ENCODE measurements at regions not wholly inside any gene's neighbourhood (a gene's known extent, or its start where the extent isn't known, plus 50 kb on each side); places are given as distances from the start of the nearest gene placed in this dataset.
"Not testable (repeated sequence)": the region's sequence is repeated elsewhere in the genome, so short reads cannot be mapped to it uniquely, and the experiment has no call there.

- H3K4me3 ChIP-seq; H3K27ac ChIP-seq; H3K4me1 ChIP-seq; H3K36me3 ChIP-seq; H3K9me3 ChIP-seq; H3K27me3 ChIP-seq (replicated peaks in 1 of 7); intact Hi-C loops (cut with DNase I; ENCODE audit: low total_unique reads); DNase-seq: not testable (repeated sequence)
- WGBS, 5 donors: 82 to 96% (median 93%) methylated on average over 5 of the region's 7 CpGs
Observed at GRCh38 chr2:87329529-87329928, 307.9 kb upstream of the PLGLB1 start.

- H3K4me3 ChIP-seq; H3K36me3 ChIP-seq; H3K27ac ChIP-seq; H3K4me1 ChIP-seq; H3K27me3 ChIP-seq (replicated peaks in 1 of 7); intact Hi-C loops (cut with DNase I; ENCODE audit: low total_unique reads); DNase-seq; H3K9me3 ChIP-seq: not testable (repeated sequence)
- WGBS, 5 donors: 57% methylated on average over 1 of the region's 4 CpGs; no CpG with 5 or more reads in 4 of the 5 donors
Observed at GRCh38 chr2:87330486-87330885, 308.8 kb upstream of the PLGLB1 start.

- H3K27me3 ChIP-seq (replicated peaks in 1 of 7); DNase-seq; intact Hi-C loops (cut with DNase I; ENCODE audit: low total_unique reads); H3K4me1 ChIP-seq; H3K36me3 ChIP-seq; H3K4me3 ChIP-seq; H3K9me3 ChIP-seq: not testable (repeated sequence)
- WGBS, 5 donors: 42 to 59% (median 43%) methylated on average over 1 to 5 of the region's 6 CpGs; no CpG with 5 or more reads in 1 of the 5 donors
- H3K27ac ChIP-seq: peak overlapping the region in 1 of 8 donors; percentile 31
Observed at GRCh38 chr2:87331940-87332583, 310.4 kb upstream of the PLGLB1 start.

GRCh38 chr2:87334888-87335287 lies 313.2 kb upstream of the PLGLB1 start:
- H3K9me3 ChIP-seq; intact Hi-C loops (cut with DNase I; ENCODE audit: low total_unique reads); H3K4me1 ChIP-seq; H3K4me3 ChIP-seq; DNase-seq; H3K27ac ChIP-seq; H3K27me3 ChIP-seq (replicated peaks in 1 of 7); H3K36me3 ChIP-seq: not testable (repeated sequence)
- WGBS, 5 donors: 40 to 78% (median 65%) methylated on average over 2 of the region's 2 CpGs

GRCh38 chr2:87338998-87339397 lies 317.4 kb upstream of the PLGLB1 start:
- intact Hi-C loops (cut with DNase I; ENCODE audit: low total_unique reads); H3K36me3 ChIP-seq; H3K9me3 ChIP-seq; H3K27ac ChIP-seq; H3K4me3 ChIP-seq; DNase-seq; H3K27me3 ChIP-seq (replicated peaks in 1 of 7); H3K4me1 ChIP-seq: not testable (repeated sequence)
- WGBS, 5 donors: 20 to 41% (median 21%) methylated on average over 1 of the region's 1 CpG

GRCh38 chr2:87341601-87342014 lies 320.0 kb upstream of the PLGLB1 start:
- DNase-seq: peak; percentile 90
- H3K4me3 ChIP-seq; H3K27me3 ChIP-seq (replicated peaks in 1 of 7); H3K27ac ChIP-seq; H3K9me3 ChIP-seq; H3K4me1 ChIP-seq; intact Hi-C loops (cut with DNase I; ENCODE audit: low total_unique reads); H3K36me3 ChIP-seq: not testable (repeated sequence)
- 21 to 39% (median 27%) methylated on average over 20 to 31 of the region's 31 CpGs for WGBS, 5 donors
- TF ChIP-seq POLR2AphosphoS5 (IDR thresholded peaks at IDR 0.05) (peak in 2 of 3 donors; percentile 12 to 41), CTCF (IDR thresholded peaks at IDR 0.05 in 8 of 11, conservative IDR thresholded peaks at IDR 0.05 in 3 of 11) (peak in 10 of 11 experiments; percentile 34 to 79 (median 66))

GRCh38 chr2:87342175-87342574 lies 320.5 kb upstream of the PLGLB1 start:
- H3K27me3 ChIP-seq (replicated peaks in 1 of 7); H3K4me3 ChIP-seq; H3K27ac ChIP-seq; H3K4me1 ChIP-seq; DNase-seq; intact Hi-C loops (cut with DNase I; ENCODE audit: low total_unique reads); H3K9me3 ChIP-seq; H3K36me3 ChIP-seq: not testable (repeated sequence)
- 83 to 96% (median 91%) methylated on average over 2 to 24 of the region's 24 CpGs for WGBS, 5 donors

GRCh38 chr2:87343347-87343746 lies 321.7 kb upstream of the PLGLB1 start:
- 53 to 65% (median 62%) methylated on average over 2 to 6 of the region's 6 CpGs for WGBS, 5 donors
- intact Hi-C loops (cut with DNase I; ENCODE audit: low total_unique reads); H3K4me1 ChIP-seq; H3K27ac ChIP-seq; H3K9me3 ChIP-seq; H3K4me3 ChIP-seq; H3K36me3 ChIP-seq; H3K27me3 ChIP-seq (replicated peaks in 1 of 7); DNase-seq: not testable (repeated sequence)

GRCh38 chr2:87345283-87345682 lies 323.6 kb upstream of the PLGLB1 start:
- H3K36me3 ChIP-seq; H3K27ac ChIP-seq; H3K9me3 ChIP-seq; H3K4me3 ChIP-seq; intact Hi-C loops (cut with DNase I; ENCODE audit: low total_unique reads); H3K27me3 ChIP-seq (replicated peaks in 1 of 7); DNase-seq; H3K4me1 ChIP-seq: not testable (repeated sequence)
- WGBS, 5 donors: 66 to 77% (median 72%) methylated on average over 11 to 12 of the region's 12 CpGs

GRCh38 chr2:87348556-87348955 lies 326.9 kb upstream of the PLGLB1 start:
- H3K4me3 ChIP-seq; H3K27me3 ChIP-seq (replicated peaks in 1 of 7); H3K27ac ChIP-seq; H3K4me1 ChIP-seq; intact Hi-C loops (cut with DNase I; ENCODE audit: low total_unique reads); H3K36me3 ChIP-seq; H3K9me3 ChIP-seq; DNase-seq: not testable (repeated sequence)
- WGBS, 5 donors: 54 to 98% (median 90%) methylated on average over 26 to 53 of the region's 56 CpGs

Measured in spleen (tissue), 11 donors.